Smooth muscle cell (in vitro differentiated cells): ENCODE measurements at regions not wholly inside any gene's neighbourhood (a gene's known extent, or its start where the extent isn't known, plus 50 kb on each side); places are given as distances from the start of the nearest gene placed in this dataset.

Experiments
- DNase-seq: peaks from one replicate; lab custom pipeline; 2025; ENCODE audit not compliant: unreplicated experiment; lab: John Stamatoyannopoulos, UW
- H2AFZ ChIP-seq: fragments of 200-600 bp; sonication (generic); 2 replicates; pipeline ENCODE4 v1.6.0; 2016; ENCODE audit warnings: antibody characterized with exemption, low read depth, mild to moderate bottlenecking
- H3F3A ChIP-seq: fragments of 200-600 bp; sonication (generic); 2 replicates; pipeline ENCODE4 v1.6.0; 2017; ENCODE audit warnings: antibody characterized with exemption, low read depth
- H3K27ac ChIP-seq: fragments of 200-600 bp; sonication (generic); 2 replicates; pipeline ENCODE4 v1.5.1; 2016; ENCODE audit warnings: low read depth, mild to moderate bottlenecking
- H3K27me3 ChIP-seq: fragments of 200-600 bp; sonication (generic); 2 replicates; pipeline ENCODE4 v1.6.1; 2016; ENCODE audit warnings: low read depth, mild to moderate bottlenecking
- H3K36me3 ChIP-seq: fragments of 200-600 bp; sonication (generic); 2 replicates; pipeline ENCODE4 v1.5.1; 2016; ENCODE audit warnings: low read depth
- H3K4me1 ChIP-seq: fragments of 200-600 bp; sonication (generic); 2 replicates; pipeline ENCODE4 v1.5.1; 2016; ENCODE audit warnings: low read depth
- H3K4me2 ChIP-seq: fragments of 200-600 bp; sonication (generic); 2 replicates; pipeline ENCODE4 v1.6.0; 2016; ENCODE audit warnings: mild to moderate bottlenecking
- H3K4me3 ChIP-seq: fragments of 200-600 bp; sonication (generic); 2 replicates; pipeline ENCODE4 v1.5.1; 2016; ENCODE audit warnings: mild to moderate bottlenecking
- H3K79me2 ChIP-seq: fragments of 200-600 bp; sonication (generic); 2 replicates; pipeline ENCODE4 v1.6.0; 2016; ENCODE audit warnings: low read depth, mild to moderate bottlenecking
- H3K9ac ChIP-seq: fragments of 200-600 bp; sonication (generic); 2 replicates; pipeline ENCODE4 v1.6.0; 2016; ENCODE audit warnings: low read depth
- H3K9me3 ChIP-seq: fragments of 200-600 bp; sonication (generic); replicated peaks from 2 replicates; pipeline ENCODE4 v1.5.1; 2016; ENCODE audit warnings: low read depth
- H4K20me1 ChIP-seq: fragments of 200-600 bp; sonication (generic); 2 replicates; pipeline ENCODE4 v1.6.0; 2016; ENCODE audit warnings: low read depth
- WGBS: methylation state at CpG from one replicate; pipeline ENCODE4 v1.1.7; 2016; ENCODE audit warnings: low lambda C conversion rate; 5-methylcytosine and 5-hydroxymethylcytosine counted together
- TF ChIP-seq, protein P1 (sequence below): fragments of 200-600 bp; sonication (generic); IDR thresholded peaks from 2 replicates; pipeline ENCODE4 v1.5.1; 2017; ENCODE audit warnings: borderline replicate concordance, mild to moderate bottlenecking, antibody characterized with exemption; ENCODE audit not compliant: insufficient read depth, poor library complexity, severe bottlenecking

DNA sequence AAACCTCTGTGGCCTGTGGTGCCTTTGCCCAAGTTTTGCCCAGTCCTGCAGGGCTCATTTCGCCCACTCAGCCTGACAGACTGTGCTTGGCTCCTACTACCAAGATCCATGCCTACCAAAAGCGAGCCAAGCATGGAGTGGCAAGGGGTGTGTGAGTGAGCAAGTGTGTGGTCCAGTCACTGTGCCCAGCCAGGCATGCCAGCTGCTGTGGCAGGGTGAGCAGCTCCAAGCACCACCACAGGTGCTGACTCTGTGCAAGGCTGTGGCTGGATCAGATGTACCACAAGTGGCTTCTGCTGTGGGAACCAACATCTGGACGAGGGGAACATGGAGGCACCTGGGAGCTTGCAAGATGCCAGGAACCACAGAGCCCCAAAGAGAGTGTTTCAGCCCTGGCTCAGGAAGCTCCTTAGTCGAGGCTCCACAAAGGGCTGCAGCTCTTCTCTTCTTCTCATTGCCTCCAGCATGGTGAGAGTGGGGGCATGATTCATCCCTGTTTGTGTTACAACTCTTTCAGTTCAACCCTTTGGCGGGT lies 1564.2 kb upstream of the MIR17HG start:
- Histone ChIP-seq H3K27ac (no peak overlapping the region), H4K20me1 (no peaks in the 10 kb centered on the region), H3K36me3 (no peaks in the 10 kb centered on the region), H3K4me3 (no peak overlapping the region), H3K4me2 (no peak overlapping the region), H2AFZ (no peak overlapping the region), H3K4me1 (no peaks in the 10 kb centered on the region), H3K9ac (no peak overlapping the region), H3K9me3 (no peaks in the 10 kb centered on the region), H3K27me3 (no peaks in the 10 kb centered on the region), H3F3A (no peaks in the 10 kb centered on the region), H3K79me2 (no peaks in the 10 kb centered on the region)
- TF ChIP-seq, protein P1, sequence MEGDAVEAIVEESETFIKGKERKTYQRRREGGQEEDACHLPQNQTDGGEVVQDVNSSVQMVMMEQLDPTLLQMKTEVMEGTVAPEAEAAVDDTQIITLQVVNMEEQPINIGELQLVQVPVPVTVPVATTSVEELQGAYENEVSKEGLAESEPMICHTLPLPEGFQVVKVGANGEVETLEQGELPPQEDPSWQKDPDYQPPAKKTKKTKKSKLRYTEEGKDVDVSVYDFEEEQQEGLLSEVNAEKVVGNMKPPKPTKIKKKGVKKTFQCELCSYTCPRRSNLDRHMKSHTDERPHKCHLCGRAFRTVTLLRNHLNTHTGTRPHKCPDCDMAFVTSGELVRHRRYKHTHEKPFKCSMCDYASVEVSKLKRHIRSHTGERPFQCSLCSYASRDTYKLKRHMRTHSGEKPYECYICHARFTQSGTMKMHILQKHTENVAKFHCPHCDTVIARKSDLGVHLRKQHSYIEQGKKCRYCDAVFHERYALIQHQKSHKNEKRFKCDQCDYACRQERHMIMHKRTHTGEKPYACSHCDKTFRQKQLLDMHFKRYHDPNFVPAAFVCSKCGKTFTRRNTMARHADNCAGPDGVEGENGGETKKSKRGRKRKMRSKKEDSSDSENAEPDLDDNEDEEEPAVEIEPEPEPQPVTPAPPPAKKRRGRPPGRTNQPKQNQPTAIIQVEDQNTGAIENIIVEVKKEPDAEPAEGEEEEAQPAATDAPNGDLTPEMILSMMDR, result no peak
- DNase-seq, result no peak
- 89% methylated on average over 5 of the region's 5 CpGs for WGBS

DNA sequence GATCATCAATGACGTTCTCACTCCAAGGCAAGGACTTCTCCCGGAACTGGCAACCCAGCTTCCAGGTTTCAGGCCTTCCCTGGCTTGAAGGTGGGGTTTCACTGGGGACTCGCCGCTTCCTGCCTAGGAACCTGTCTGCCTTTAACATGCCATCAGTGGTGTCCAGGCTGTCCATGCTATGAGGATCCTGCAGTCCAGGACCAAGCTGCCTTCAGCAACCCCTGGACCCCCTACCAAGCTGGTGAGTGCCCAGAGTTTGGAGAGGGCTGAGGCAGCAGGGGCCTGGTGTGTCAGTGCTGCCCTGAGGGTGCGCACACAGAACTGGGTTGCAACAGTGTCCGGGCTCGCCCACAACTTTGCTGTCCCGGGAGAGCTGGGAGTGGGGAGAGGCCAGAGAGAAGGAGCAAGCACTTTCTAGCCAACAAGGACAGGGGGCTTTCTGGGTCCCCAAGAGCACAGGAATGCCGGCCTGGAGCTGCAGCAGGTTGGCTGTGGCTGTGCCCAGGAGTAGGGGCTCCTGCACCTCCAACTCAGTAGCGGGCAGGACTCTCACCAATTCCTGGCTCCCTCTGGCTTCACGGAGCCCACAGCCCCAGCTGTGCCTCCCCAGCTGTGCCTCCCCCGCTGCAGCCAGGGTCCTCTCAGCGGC lies 1563.2 kb upstream of the MIR17HG start:
- TF ChIP-seq, protein P1, result no peak

DNA sequence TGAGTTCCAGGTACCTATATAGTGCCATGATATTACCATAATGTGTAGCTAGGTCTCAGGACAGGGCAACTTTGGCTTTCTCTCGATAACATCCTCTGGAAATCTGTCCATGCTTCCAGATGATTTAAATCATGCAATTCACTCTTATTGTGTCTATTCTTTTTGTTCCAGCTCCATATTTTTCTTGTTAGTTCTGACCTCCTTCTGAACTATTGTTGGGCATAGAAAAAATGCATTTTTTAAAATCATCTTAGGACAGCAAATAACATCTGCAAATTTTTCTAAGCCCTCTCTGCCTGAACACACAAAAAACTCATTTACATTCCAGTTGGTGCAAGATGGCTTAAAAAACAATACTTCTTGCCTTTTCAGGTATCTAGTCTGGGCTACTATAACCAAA lies 1561.0 kb upstream of the MIR17HG start:
- no peak overlapping the region for H3K27ac ChIP-seq

More for the DNA sequence above, 1563.2 kb upstream of the MIR17HG start:
- Histone ChIP-seq H2AFZ (no peak overlapping the region), H3K27ac (no peak overlapping the region), H3K4me1 (no peaks in the 10 kb centered on the region), H3K9ac (no peak overlapping the region), H3K4me2 (no peak overlapping the region), H3K4me3 (no peak overlapping the region), H3K79me2 (no peaks in the 10 kb centered on the region), H4K20me1 (no peaks in the 10 kb centered on the region), H3K9me3 (no peaks in the 10 kb centered on the region), H3F3A (no peaks in the 10 kb centered on the region), H3K27me3 (no peaks in the 10 kb centered on the region), H3K36me3 (no peaks in the 10 kb centered on the region)
- WGBS, result 87% methylated on average over 13 of the region's 13 CpGs
- no peak for DNase-seq

More for the DNA sequence above, 1561.0 kb upstream of the MIR17HG start:
- DNase-seq, result no peak
- Histone ChIP-seq H3K4me1 (no peaks in the 10 kb centered on the region), H4K20me1 (no peaks in the 10 kb centered on the region), H3K9me3 (no peaks in the 10 kb centered on the region), H2AFZ (no peak overlapping the region), H3K9ac (no peak overlapping the region), H3K36me3 (no peaks in the 10 kb centered on the region), H3K27me3 (no peaks in the 10 kb centered on the region), H3K4me2 (no peak overlapping the region), H3K79me2 (no peaks in the 10 kb centered on the region), H3K4me3 (no peak overlapping the region), H3F3A (no peaks in the 10 kb centered on the region)
- 81% methylated on average over 1 of the region's 1 CpG for WGBS
- TF ChIP-seq, protein P1, result no peak
